Mesendoderm (in vitro differentiated cells): ENCODE measurements at regions not wholly inside any gene's neighbourhood (a gene's known extent, or its start where the extent isn't known, plus 50 kb on each side); places are given as distances from the start of the nearest gene placed in this dataset.

Experiments
- DNase-seq: peaks from one replicate; pipeline ENCODE4 v3.0.0; 2013
- H2AK5ac ChIP-seq: 2 replicates; pipeline ENCODE4 v1.6.1; 2013; ENCODE audit warnings: low read length, inconsistent platforms
- H2BK120ac ChIP-seq: 2 replicates; pipeline ENCODE4 v1.6.1; 2013; ENCODE audit warnings: low read depth, mild to moderate bottlenecking, low read length, moderate library complexity, mixed read lengths
- H2BK15ac ChIP-seq: replicated peaks from 2 replicates; pipeline ENCODE4 v1.6.1; 2013; ENCODE audit warnings: low read depth, mild to moderate bottlenecking, moderate library complexity
- H2BK5ac ChIP-seq: 2 replicates; pipeline ENCODE4 v1.6.1; 2013; ENCODE audit warnings: low read length, inconsistent platforms
- H3K18ac ChIP-seq: 2 replicates; pipeline ENCODE4 v1.6.1; 2013; ENCODE audit warnings: mild to moderate bottlenecking, low read length, mixed read lengths
- H3K23ac ChIP-seq: one replicate; pipeline ENCODE4 v1.6.1; 2013; ENCODE audit warnings: low read length
- H3K27ac ChIP-seq: 2 replicates; pipeline ENCODE4 v1.5.1; 2013; ENCODE audit warnings: low read depth, mild to moderate bottlenecking, inconsistent platforms, low read length, moderate library complexity
- H3K27me3 ChIP-seq: 2 replicates; pipeline ENCODE4 v1.6.1; 2013; ENCODE audit warnings: low read length, control low read depth, mild to moderate bottlenecking, inconsistent platforms; ENCODE audit not compliant: insufficient read depth, poor library complexity
- H3K36me3 ChIP-seq: 2 replicates; pipeline ENCODE4 v1.6.1; 2013; ENCODE audit warnings: low read length, inconsistent platforms; ENCODE audit not compliant: control insufficient read depth, insufficient read depth
- H3K4ac ChIP-seq: one replicate; pipeline ENCODE4 v1.6.1; 2013; ENCODE audit warnings: low read depth, mild to moderate bottlenecking, low read length, moderate library complexity
- H3K4me1 ChIP-seq: 2 replicates; pipeline ENCODE4 v1.6.1; 2013; ENCODE audit warnings: low read depth, low read length, inconsistent platforms; ENCODE audit not compliant: control insufficient read depth
- H3K4me2 ChIP-seq: 2 replicates; pipeline ENCODE4 v1.6.1; 2013; ENCODE audit warnings: low read length
- H3K4me3 ChIP-seq: 2 replicates; pipeline ENCODE4 v1.5.1; 2013; ENCODE audit warnings: mild to moderate bottlenecking, low read length
- H3K56ac ChIP-seq: one replicate; pipeline ENCODE4 v1.6.1; 2013; ENCODE audit warnings: low read length
- H3K79me1 ChIP-seq: 2 replicates; pipeline ENCODE4 v1.6.1; 2013; ENCODE audit warnings: low read length, inconsistent platforms
- H3K79me2 ChIP-seq: 2 replicates; pipeline ENCODE4 v1.6.1; 2013; ENCODE audit warnings: mild to moderate bottlenecking, low read length; ENCODE audit not compliant: control insufficient read depth, insufficient read depth
- H3K9ac ChIP-seq: 2 replicates; pipeline ENCODE4 v1.6.1; 2013; ENCODE audit warnings: low read length, inconsistent platforms
- H4K5ac ChIP-seq: one replicate; pipeline ENCODE4 v1.6.1; 2013; ENCODE audit warnings: low read length
- H4K8ac ChIP-seq: one replicate; pipeline ENCODE4 v1.6.1; 2013; ENCODE audit warnings: low read depth, mild to moderate bottlenecking, control low read depth, low read length, moderate library complexity
- WGBS: extraction: QIAGEN DNeasy Blood & Tissue Kit; methylation state at CpG from one replicate; pipeline ENCODE4 v1.1.7; 2013; ENCODE audit warnings: low lambda C conversion rate, missing lambda C conversion rate; ENCODE audit not compliant: insufficient coverage; ENCODE audit errors: extremely low coverage; 5-methylcytosine and 5-hydroxymethylcytosine counted together

DNA sequence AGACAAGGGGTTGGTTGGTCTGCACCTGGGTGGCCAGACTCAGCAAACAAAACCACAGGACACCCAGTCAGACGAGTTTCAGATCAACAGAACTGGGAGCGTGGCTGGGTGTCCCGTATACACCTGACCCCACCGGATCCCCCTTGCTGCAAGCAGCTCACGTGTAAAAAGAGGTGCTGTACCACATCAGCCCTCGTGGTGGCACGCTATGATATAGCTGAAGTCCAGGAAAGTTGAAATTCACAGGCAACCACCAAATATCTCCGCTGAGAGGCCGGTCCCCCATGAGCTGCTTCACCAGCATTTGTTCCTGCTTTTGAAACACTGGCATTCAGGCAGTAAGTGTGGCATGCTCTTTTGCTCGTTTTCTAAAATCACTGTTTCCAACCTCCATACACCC, 92.3 kb downstream of the TUBA3C start:
- Histone ChIP-seq H3K56ac (no peak overlapping the region), H2BK15ac (no peak overlapping the region), H3K4me1 (no peaks in the 10 kb centered on the region), H3K18ac (no peak overlapping the region), H4K5ac (no peak overlapping the region), H3K23ac (no peak overlapping the region), H4K8ac (no peak overlapping the region), H2BK5ac (no peak overlapping the region), H3K79me2 (no peaks in the 10 kb centered on the region), H2BK120ac (no peak overlapping the region), H3K79me1 (no peaks in the 10 kb centered on the region), H3K4ac (no peak overlapping the region), H3K4me3 (no peak overlapping the region), H3K27me3 (no peaks in the 10 kb centered on the region), H3K9ac (no peak overlapping the region), H3K36me3 (no peaks in the 10 kb centered on the region), H3K27ac (no peak overlapping the region), H2AK5ac (no peak overlapping the region), H3K4me2 (no peak overlapping the region)
- WGBS: no CpG with 5 or more reads among the region's 10 CpGs
- DNase-seq: no peak

- Histone ChIP-seq H3K4me3 (no peak overlapping the region), H4K5ac (no peak overlapping the region), H2BK15ac (no peak overlapping the region), H3K27me3 (no peaks in the 10 kb centered on the region), H3K9ac (no peak overlapping the region), H3K56ac (no peak overlapping the region), H3K27ac (no peak overlapping the region), H4K8ac (no peak overlapping the region), H2AK5ac (no peak overlapping the region), H2BK5ac (no peak overlapping the region), H3K4ac (no peak overlapping the region), H3K4me1 (no peaks in the 10 kb centered on the region), H2BK120ac (no peak overlapping the region), H3K79me1 (no peaks in the 10 kb centered on the region), H3K79me2 (no peaks in the 10 kb centered on the region), H3K4me2 (no peak overlapping the region), H3K18ac (no peak overlapping the region), H3K23ac (no peak overlapping the region), H3K36me3 (no peaks in the 10 kb centered on the region)
- DNase-seq: no peak
- WGBS: no CpG with 5 or more reads among the region's 8 CpGs
These were observed 93.2 kb downstream of the TUBA3C start for GRCh38 chr13:19088416-19088815.

GRCh38 chr13:19085876-19086275, 95.7 kb downstream of the TUBA3C start:
- DNase-seq: no peak
- Histone ChIP-seq H3K4ac (no peak overlapping the region), H2BK120ac (no peak overlapping the region), H3K4me1 (no peaks in the 10 kb centered on the region), H3K56ac (no peak overlapping the region), H3K4me3 (no peak overlapping the region), H3K36me3 (no peaks in the 10 kb centered on the region), H3K18ac (no peak overlapping the region), H2BK15ac (no peak overlapping the region), H3K4me2 (no peak overlapping the region), H4K5ac (no peak overlapping the region), H3K27me3 (no peaks in the 10 kb centered on the region), H3K23ac (no peak overlapping the region), H3K79me1 (no peaks in the 10 kb centered on the region), H2AK5ac (no peak overlapping the region), H3K9ac (no peak overlapping the region), H3K27ac (no peak overlapping the region), H3K79me2 (no peaks in the 10 kb centered on the region), H4K8ac (no peak overlapping the region), H2BK5ac (no peak overlapping the region)
- WGBS: no CpG with 5 or more reads among the region's 12 CpGs

DNA sequence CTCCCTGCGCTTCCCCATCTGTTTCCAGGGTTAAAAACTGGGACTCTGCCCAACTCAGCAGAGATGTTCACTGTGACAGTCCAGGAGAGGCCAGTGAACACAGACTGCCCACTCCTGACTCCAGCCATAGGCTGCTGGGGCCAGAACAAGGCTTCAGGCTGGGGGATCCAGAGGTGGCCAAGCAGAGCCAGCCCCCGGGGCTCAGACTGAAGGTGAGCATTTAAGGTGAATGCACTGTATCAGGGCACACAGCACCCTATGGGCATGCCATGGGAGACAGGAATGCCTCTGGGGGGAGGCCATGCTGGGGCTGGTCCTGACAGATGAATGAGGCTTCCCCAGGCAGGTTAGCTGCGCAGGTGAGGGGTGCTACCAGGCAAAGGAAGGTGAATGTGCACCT, 96.4 kb downstream of the TUBA3C start:
- DNase-seq: no peak
- H2AK5ac ChIP-seq: no peak overlapping the region
- no peak overlapping the region for H4K5ac ChIP-seq
- no peaks in the 10 kb centered on the region for H3K79me1 ChIP-seq
- H2BK15ac ChIP-seq: no peak overlapping the region
- no peak overlapping the region for H3K4me3 ChIP-seq
- no peak overlapping the region for H2BK120ac ChIP-seq
- H3K23ac ChIP-seq: no peak overlapping the region
- no CpG with 5 or more reads among the region's 3 CpGs for WGBS
- no peak overlapping the region for H3K4ac ChIP-seq
- no peak overlapping the region for H2BK5ac ChIP-seq
- H4K8ac ChIP-seq: no peak overlapping the region
- H3K79me2 ChIP-seq: no peaks in the 10 kb centered on the region
- H3K27me3 ChIP-seq: no peaks in the 10 kb centered on the region
- H3K4me2 ChIP-seq: no peak overlapping the region
- H3K18ac ChIP-seq: no peak overlapping the region
- no peak overlapping the region for H3K27ac ChIP-seq
- H3K4me1 ChIP-seq: no peaks in the 10 kb centered on the region
- no peak overlapping the region for H3K9ac ChIP-seq
- no peak overlapping the region for H3K56ac ChIP-seq
- no peaks in the 10 kb centered on the region for H3K36me3 ChIP-seq

DNA sequence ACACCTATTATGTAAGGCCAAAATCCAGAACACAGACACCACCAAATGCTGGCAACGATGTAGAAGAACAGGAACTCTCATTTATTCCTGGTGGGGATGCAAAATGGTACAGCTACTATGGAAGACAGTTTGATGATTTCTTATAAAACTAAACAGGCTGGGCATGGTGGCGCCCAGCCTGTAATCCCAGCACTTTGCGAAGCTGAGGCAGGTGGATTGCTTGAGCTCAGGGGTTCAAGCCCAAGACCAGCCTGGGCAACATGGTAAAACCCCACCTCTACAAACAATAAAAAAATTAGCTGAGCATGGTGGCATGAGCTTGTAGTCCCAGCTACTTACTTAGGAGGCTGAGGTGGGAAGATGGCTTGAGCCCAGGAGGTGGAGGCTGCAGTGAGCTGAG, 98.3 kb downstream of the TUBA3C start:
- H2AK5ac ChIP-seq: no peak overlapping the region
- H3K4me1 ChIP-seq: no peaks in the 10 kb centered on the region
- no CpG with 5 or more reads among the region's 3 CpGs for WGBS
- H3K4me3 ChIP-seq: no peak overlapping the region
- no peak overlapping the region for H4K8ac ChIP-seq
- H3K79me2 ChIP-seq: no peaks in the 10 kb centered on the region
- no peak overlapping the region for H4K5ac ChIP-seq
- no peak overlapping the region for H2BK120ac ChIP-seq
- no peak overlapping the region for H2BK5ac ChIP-seq
- H3K27me3 ChIP-seq: no peaks in the 10 kb centered on the region
- no peak overlapping the region for H3K4ac ChIP-seq
- no peak overlapping the region for H3K9ac ChIP-seq
- H3K27ac ChIP-seq: no peak overlapping the region
- no peaks in the 10 kb centered on the region for H3K36me3 ChIP-seq
- no peak overlapping the region for H2BK15ac ChIP-seq
- DNase-seq: no peak
- no peak overlapping the region for H3K18ac ChIP-seq
- H3K23ac ChIP-seq: no peak overlapping the region
- H3K56ac ChIP-seq: no peak overlapping the region
- no peaks in the 10 kb centered on the region for H3K79me1 ChIP-seq
- H3K4me2 ChIP-seq: no peak overlapping the region

- H3K18ac ChIP-seq: no peak overlapping the region
- no peak overlapping the region for H3K27ac ChIP-seq
- H4K8ac ChIP-seq: no peak overlapping the region
- no peak overlapping the region for H3K4me3 ChIP-seq
- WGBS: no CpG with 5 or more reads among the region's 7 CpGs
- H3K27me3 ChIP-seq: no peaks in the 10 kb centered on the region
- no peak overlapping the region for H3K4me2 ChIP-seq
- H2BK15ac ChIP-seq: no peak overlapping the region
- H4K5ac ChIP-seq: no peak overlapping the region
- H3K36me3 ChIP-seq: no peaks in the 10 kb centered on the region
- no peak overlapping the region for H3K9ac ChIP-seq
- no peak overlapping the region for H3K4ac ChIP-seq
- no peak overlapping the region for H3K56ac ChIP-seq
- H3K79me1 ChIP-seq: no peaks in the 10 kb centered on the region
- H3K23ac ChIP-seq: no peak overlapping the region
- no peaks in the 10 kb centered on the region for H3K79me2 ChIP-seq
- no peaks in the 10 kb centered on the region for H3K4me1 ChIP-seq
- DNase-seq: no peak
- no peak overlapping the region for H2AK5ac ChIP-seq
- no peak overlapping the region for H2BK120ac ChIP-seq
- no peak overlapping the region for H2BK5ac ChIP-seq
These were observed 106.2 kb downstream of the TUBA3C start for GRCh38 chr13:19075418-19075817.
